Natural killer cell (primary cell): ENCODE measurements at regions not wholly inside any gene's neighbourhood (a gene's known extent, or its start where the extent isn't known, plus 50 kb on each side); places are given as distances from the start of the nearest gene placed in this dataset.

Source experiments
- ATAC-seq, 3 donors: fragments of 150-1000 bp in 2 of 3; fragments of 200-7000 bp in 1 of 3; cut with Tn5 transposase; 1 replicate in 1 of 3; 2 replicates in 2 of 3; pipeline ENCODE4 v1.10.0; 2021; ENCODE audit warnings: mild to moderate bottlenecking in 2 of 3, moderate library complexity in 2 of 3
- DNase-seq, 2 donors: peaks; one replicate each; pipeline versions ENCODE4 v3.0.0 to v3.0.0-alpha.2; 2013 to 2021; ENCODE audit warnings: mixed read lengths in 1 of 2
- H3K27ac ChIP-seq: one replicate; pipeline ENCODE4 v1.5.1; 2013; ENCODE audit warnings: mild to moderate bottlenecking, low read length
- H3K27me3 ChIP-seq: one replicate; pipeline ENCODE4 v1.6.1; 2013; ENCODE audit warnings: low read length; ENCODE audit not compliant: control insufficient read depth, insufficient read depth
- H3K36me3 ChIP-seq: one replicate; pipeline ENCODE4 v1.6.1; 2013; ENCODE audit warnings: low read length; ENCODE audit not compliant: control insufficient read depth, insufficient read depth
- H3K4me1 ChIP-seq: one replicate; pipeline ENCODE4 v1.6.1; 2013; ENCODE audit warnings: low read length; ENCODE audit not compliant: control insufficient read depth, insufficient read depth
- H3K4me3 ChIP-seq: one replicate; pipeline ENCODE4 v1.5.1; 2013; ENCODE audit warnings: low read length
- H3K9me3 ChIP-seq: one replicate; pipeline ENCODE4 v1.6.1; 2013; ENCODE audit warnings: low read length; ENCODE audit not compliant: control insufficient read depth, insufficient read depth
- H3K27ac Mint-ChIP-seq, 2 donors: one replicate each; pipeline ENCODE4 v1.8.0; 2022; ENCODE audit warnings: mild to moderate bottlenecking in 2 of 2, mixed read lengths in 2 of 2, moderate library complexity in 1 of 2
- H3K27me3 Mint-ChIP-seq, 2 donors: one replicate each; pipeline ENCODE4 v1.8.0; 2022; ENCODE audit warnings: low read depth in 2 of 2, mixed read lengths in 2 of 2
- H3K36me3 Mint-ChIP-seq: one replicate; pipeline ENCODE4 v1.8.0; 2022; ENCODE audit warnings: mixed read lengths
- H3K4me1 Mint-ChIP-seq, 2 donors: one replicate each; pipeline ENCODE4 v1.8.0; 2022; ENCODE audit warnings: mixed read lengths in 2 of 2
- H3K4me3 Mint-ChIP-seq: one replicate; pipeline ENCODE4 v1.8.0; 2022; ENCODE audit warnings: mild to moderate bottlenecking, moderate library complexity, mixed read lengths
- H3K9me3 Mint-ChIP-seq, 2 donors: one replicate each; pipeline ENCODE4 v1.8.0; 2022; ENCODE audit warnings: mixed read lengths in 2 of 2
- WGBS: methylation state at CpG from one replicate; pipeline ENCODE4 v1.1.7; 2013; ENCODE audit warnings: missing lambda C conversion rate; ENCODE audit not compliant: insufficient coverage; 5-methylcytosine and 5-hydroxymethylcytosine counted together
- intact Hi-C: fragments of 100-400 bp; cut with micrococcal nuclease; formaldehyde crosslinking; loops from one replicate; pipeline ENCODE4 v1.14.2; 2022
- TF ChIP-seq, protein P1 (sequence below): fragments of 200-600 bp; IDR thresholded peaks from one replicate; pipeline ENCODE4 v1.8.0; 2022; ENCODE audit warnings: antibody characterized with exemption

DNA sequence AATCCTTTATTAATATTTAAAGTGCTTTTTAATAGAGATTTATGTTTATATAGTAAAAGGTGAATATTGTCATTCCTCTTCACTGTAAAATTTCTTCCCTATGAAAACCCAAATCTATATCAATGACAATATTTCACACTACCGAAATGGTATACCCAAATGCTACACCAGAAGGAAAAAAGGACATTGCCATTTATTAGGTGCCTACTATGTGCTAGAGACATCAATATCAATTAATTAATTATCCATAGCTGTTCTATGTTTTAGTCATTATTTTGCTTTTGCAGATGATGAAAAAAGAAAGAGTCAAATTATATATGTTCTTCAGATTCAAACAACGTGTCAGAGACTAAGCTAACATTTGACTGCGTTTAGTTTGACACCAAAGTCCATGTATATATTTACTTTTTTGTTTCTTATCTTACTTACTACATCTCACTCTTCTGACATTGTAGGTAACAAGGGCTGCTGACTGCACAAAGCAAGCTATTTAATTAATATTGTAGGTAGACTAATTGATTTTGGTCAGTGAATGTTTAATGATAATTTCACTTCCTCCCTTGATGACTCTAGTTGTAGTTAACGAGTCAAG lies 614.0 kb upstream of the FOXG1 start:
- Histone ChIP-seq H3K9me3 (peaks cover 1% of the 10 kb centered on the region), H3K27ac (no peak overlapping the region), H3K27me3 (no peaks in the 10 kb centered on the region), H3K4me3 (no peak overlapping the region), H3K36me3 (no peaks in the 10 kb centered on the region), H3K4me1 (no peaks in the 10 kb centered on the region)
- no peak for ATAC-seq
- DNase-seq = no peak
- intact Hi-C loops = no loop called here
- Mint-ChIP-seq H3K27ac (no peak overlapping the region), H3K4me3 (no peak overlapping the region), H3K4me1 (no peaks in the 10 kb centered on the region), H3K36me3 (no peaks in the 10 kb centered on the region), H3K9me3 (peaks cover 5 to 9% of the 10 kb centered on the region in 2 donors), H3K27me3 (no peaks in the 10 kb centered on the region)
- 90% methylated on average over 3 of the region's 4 CpGs for WGBS
- TF ChIP-seq, protein P1, sequence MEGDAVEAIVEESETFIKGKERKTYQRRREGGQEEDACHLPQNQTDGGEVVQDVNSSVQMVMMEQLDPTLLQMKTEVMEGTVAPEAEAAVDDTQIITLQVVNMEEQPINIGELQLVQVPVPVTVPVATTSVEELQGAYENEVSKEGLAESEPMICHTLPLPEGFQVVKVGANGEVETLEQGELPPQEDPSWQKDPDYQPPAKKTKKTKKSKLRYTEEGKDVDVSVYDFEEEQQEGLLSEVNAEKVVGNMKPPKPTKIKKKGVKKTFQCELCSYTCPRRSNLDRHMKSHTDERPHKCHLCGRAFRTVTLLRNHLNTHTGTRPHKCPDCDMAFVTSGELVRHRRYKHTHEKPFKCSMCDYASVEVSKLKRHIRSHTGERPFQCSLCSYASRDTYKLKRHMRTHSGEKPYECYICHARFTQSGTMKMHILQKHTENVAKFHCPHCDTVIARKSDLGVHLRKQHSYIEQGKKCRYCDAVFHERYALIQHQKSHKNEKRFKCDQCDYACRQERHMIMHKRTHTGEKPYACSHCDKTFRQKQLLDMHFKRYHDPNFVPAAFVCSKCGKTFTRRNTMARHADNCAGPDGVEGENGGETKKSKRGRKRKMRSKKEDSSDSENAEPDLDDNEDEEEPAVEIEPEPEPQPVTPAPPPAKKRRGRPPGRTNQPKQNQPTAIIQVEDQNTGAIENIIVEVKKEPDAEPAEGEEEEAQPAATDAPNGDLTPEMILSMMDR = no peak

DNA sequence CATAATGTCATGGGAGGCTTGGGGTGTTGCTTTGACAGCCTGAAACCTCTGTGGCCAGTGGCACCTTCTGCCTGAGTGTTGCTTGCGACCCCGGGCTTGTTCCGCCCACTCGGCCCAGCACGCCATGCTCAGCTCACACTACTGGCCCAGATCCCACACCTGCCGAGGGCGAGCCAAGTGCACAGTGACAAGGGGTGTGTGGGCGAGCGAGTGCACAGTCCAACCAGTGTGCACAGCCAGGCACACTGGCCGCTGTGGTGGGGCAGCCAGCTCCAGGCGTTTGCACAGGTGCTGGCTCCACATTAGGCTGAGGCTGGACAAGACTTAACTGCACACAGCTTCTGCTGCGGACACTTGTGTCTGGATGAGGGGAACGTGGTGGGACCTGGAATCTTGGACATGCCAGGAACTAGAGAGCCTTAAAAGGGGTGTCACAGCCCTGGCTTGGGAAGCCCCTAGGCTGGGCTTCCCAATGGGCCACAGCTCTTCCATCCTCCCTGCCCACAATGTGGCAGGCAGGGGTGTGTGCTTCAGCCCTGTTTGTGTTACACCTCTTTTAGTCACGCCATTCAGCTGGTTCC lies 609.2 kb upstream of the FOXG1 start:
- ATAC-seq = no peak
- intact Hi-C loops = no loop called here
- H3K9me3 ChIP-seq = peaks cover 9% of the 10 kb centered on the region
- Mint-ChIP-seq H3K27ac (no peak overlapping the region), H3K4me1 (no peaks in the 10 kb centered on the region), H3K36me3 (no peaks in the 10 kb centered on the region), H3K4me3 (no peak overlapping the region), H3K27me3 (no peaks in the 10 kb centered on the region), H3K9me3 (peaks cover 6 to 7% of the 10 kb centered on the region in 2 donors)
- TF ChIP-seq, protein P1 = no peak
- H3K27ac ChIP-seq = no peak overlapping the region
- no peaks in the 10 kb centered on the region for H3K27me3 ChIP-seq
- no peaks in the 10 kb centered on the region for H3K4me1 ChIP-seq
- DNase-seq = no peak
- no peak overlapping the region for H3K4me3 ChIP-seq
- WGBS = 89% methylated on average over 14 of the region's 14 CpGs
- no peaks in the 10 kb centered on the region for H3K36me3 ChIP-seq

DNA sequence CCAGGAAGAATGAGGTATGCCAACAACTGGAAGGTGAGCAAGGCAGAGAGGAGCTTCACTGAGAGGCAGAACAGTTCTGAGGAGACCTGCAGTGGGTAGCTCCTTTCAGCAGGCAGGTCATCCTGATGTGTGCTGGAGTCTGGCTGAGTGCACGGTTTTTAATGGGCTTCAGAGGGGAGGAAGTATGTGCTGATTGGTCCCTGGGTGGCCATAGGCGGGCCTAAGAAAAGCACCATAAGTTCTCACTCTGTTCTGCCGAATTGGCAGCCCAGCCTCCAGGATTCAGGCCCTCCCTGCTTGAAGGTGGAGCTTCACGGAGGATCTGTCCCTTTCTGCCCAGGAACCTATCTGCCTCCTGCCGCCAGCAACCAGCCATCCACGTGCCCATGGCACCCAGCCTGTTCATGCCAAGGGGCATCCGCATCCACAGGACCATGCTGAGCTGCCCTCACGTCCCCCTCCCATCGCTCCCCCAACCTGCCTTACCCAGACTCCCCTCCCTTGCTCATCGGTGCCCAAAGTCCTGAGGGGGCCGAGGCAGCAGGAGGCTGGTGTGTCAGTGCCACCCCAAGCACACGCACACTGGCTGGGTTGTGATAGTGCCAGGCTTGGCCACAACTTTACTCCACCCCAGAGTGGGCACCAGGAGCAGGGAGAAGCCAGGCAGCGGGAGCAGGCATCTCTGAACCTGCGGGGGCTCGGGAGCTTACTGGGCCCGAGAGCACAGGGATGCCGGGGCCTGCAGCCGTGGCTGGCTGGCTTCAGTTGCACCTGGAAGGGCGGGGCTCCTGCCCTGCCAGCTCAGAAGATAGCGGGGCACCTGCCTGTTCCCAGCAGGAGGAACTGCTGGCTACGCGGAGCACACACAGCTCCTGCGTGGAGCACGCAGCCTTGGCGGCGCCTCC lies 608.4 kb upstream of the FOXG1 start:
- peaks cover 9% of the 10 kb centered on the region for H3K9me3 ChIP-seq
- no peaks in the 10 kb centered on the region for H3K36me3 Mint-ChIP-seq
- no peaks in the 10 kb centered on the region for H3K27me3 Mint-ChIP-seq
- no peaks in the 10 kb centered on the region for H3K4me1 Mint-ChIP-seq
- H3K27ac Mint-ChIP-seq = no peak overlapping the region
- no peaks in the 10 kb centered on the region for H3K4me1 ChIP-seq
- H3K4me3 ChIP-seq = no peak overlapping the region
- 88% methylated on average over 26 of the region's 26 CpGs for WGBS
- TF ChIP-seq, protein P1 = no peak
- ATAC-seq = no peak
- no peak for DNase-seq
- H3K36me3 ChIP-seq = no peaks in the 10 kb centered on the region
- H3K27ac ChIP-seq = no peak overlapping the region
- intact Hi-C loops = no loop called here
- peaks cover 6% of the 10 kb centered on the region in 2 donors for H3K9me3 Mint-ChIP-seq
- no peaks in the 10 kb centered on the region for H3K27me3 ChIP-seq
- no peak overlapping the region for H3K4me3 Mint-ChIP-seq
